ENCODE measurements at regions not wholly inside any gene's neighbourhood (a gene's known extent, or its start where the extent isn't known, plus 50 kb on each side); places are given as distances from the start of the nearest gene placed in this dataset.

GRCh38 chr7:155969192-155969929 lies 157.1 kb upstream of the SHH start:
- Histone ChIP-seq H3K27me3 (peaks cover 0 to 21% (median 0%) of the 10 kb centered on the region in 4 donors), H3K9me3 (no peaks in the 10 kb centered on the region), H3K4me1 (no peaks in the 10 kb centered on the region), H3K36me3 (no peaks in the 10 kb centered on the region), H3K27ac (no peak overlapping the region), H3K4me3 (no peak overlapping the region)
- DNase-seq: no peak
- TF ChIP-seq POLR2A (IDR thresholded peaks at IDR 0.05): no peak
- TF ChIP-seq, protein P1, sequence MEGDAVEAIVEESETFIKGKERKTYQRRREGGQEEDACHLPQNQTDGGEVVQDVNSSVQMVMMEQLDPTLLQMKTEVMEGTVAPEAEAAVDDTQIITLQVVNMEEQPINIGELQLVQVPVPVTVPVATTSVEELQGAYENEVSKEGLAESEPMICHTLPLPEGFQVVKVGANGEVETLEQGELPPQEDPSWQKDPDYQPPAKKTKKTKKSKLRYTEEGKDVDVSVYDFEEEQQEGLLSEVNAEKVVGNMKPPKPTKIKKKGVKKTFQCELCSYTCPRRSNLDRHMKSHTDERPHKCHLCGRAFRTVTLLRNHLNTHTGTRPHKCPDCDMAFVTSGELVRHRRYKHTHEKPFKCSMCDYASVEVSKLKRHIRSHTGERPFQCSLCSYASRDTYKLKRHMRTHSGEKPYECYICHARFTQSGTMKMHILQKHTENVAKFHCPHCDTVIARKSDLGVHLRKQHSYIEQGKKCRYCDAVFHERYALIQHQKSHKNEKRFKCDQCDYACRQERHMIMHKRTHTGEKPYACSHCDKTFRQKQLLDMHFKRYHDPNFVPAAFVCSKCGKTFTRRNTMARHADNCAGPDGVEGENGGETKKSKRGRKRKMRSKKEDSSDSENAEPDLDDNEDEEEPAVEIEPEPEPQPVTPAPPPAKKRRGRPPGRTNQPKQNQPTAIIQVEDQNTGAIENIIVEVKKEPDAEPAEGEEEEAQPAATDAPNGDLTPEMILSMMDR (IDR thresholded peaks at IDR 0.05): no peak
- 91 to 96% methylated on average over 18 to 19 of the region's 21 CpGs for WGBS, 2 donors
- intact Hi-C loops (cut with DNase I): no loop called here

- no peak for TF ChIP-seq POLR2A (IDR thresholded peaks at IDR 0.05)
- TF ChIP-seq, protein P1 (IDR thresholded peaks at IDR 0.05): no peak
- Histone ChIP-seq H3K27ac (no peak overlapping the region), H3K4me3 (no peak overlapping the region), H3K4me1 (peaks cover 0 to 12% (median 3%) of the 10 kb centered on the region in 3 donors), H3K36me3 (no peaks in the 10 kb centered on the region), H3K27me3 (peaks cover 0 to 29% (median 0%) of the 10 kb centered on the region in 4 donors), H3K9me3 (no peaks in the 10 kb centered on the region)
- DNase-seq: no peak
- 44 to 66% methylated on average over 2 to 5 of the region's 7 CpGs for WGBS, 2 donors
- intact Hi-C loops (cut with DNase I): no loop called here
These were observed 152.7 kb upstream of the SHH start for GRCh38 chr7:155965010-155965409.

DNA sequence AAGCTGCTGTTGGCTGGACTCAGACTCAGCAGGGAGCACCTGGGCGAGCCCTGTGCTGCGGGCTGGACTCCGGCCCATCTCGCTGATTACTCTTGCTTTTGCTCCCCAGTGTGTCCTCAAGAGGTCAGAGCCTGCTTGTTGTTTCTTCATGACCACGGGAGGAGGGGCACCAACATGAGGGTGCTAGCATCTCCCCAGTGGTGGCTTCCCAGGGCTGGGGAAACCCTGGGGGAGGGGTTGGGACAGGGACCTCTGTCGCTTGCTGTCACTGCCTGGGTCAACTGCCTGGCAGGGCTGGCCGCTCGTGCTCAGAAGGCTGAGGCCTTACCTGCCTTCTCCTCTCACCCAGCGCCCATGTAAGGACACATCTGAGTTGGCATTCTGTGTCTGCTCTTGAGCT lies 152.3 kb upstream of the SHH start:
- no peak overlapping the region for H3K27ac ChIP-seq
- H3K27me3 ChIP-seq: peaks cover 0 to 29% (median 0%) of the 10 kb centered on the region in 4 donors
- WGBS, 2 donors: 80 to 87% methylated on average over 2 to 6 of the region's 9 CpGs
- TF ChIP-seq POLR2A (IDR thresholded peaks at IDR 0.05): no peak
- TF ChIP-seq, protein P1 (IDR thresholded peaks at IDR 0.05): no peak
- no peak for DNase-seq
- no peak overlapping the region for H3K4me3 ChIP-seq
- H3K36me3 ChIP-seq: no peaks in the 10 kb centered on the region
- no peaks in the 10 kb centered on the region for H3K9me3 ChIP-seq
- peaks cover 0 to 12% (median 3%) of the 10 kb centered on the region in 3 donors for H3K4me1 ChIP-seq
- intact Hi-C loops (cut with DNase I): no loop called here

DNA sequence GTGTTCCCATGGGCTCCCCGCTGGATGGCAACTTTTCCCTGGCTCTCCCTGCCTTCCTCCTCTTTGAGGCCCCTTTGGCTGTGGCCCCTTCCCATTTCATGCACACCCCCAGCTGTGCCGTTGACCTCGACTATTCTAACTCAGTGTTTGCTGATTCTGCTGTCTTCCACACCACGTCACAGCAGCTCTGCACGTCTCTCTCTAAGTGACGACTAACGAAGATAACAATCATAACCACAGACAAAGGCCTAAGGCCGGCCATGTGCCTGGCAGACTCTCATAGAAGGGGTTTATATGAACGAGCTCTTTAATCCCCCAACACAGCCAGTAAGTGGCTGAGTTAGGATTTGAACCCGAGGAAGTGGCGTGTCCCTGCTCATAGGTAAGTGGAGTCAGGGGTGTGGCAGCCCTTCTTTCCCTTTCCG lies 151.5 kb upstream of the SHH start:
- DNase-seq: no peak
- Histone ChIP-seq H3K27me3 (peaks cover 0 to 29% (median 0%) of the 10 kb centered on the region in 4 donors), H3K4me3 (no peak overlapping the region), H3K36me3 (no peaks in the 10 kb centered on the region), H3K27ac (no peak overlapping the region), H3K4me1 (peaks cover 0 to 12% (median 3%) of the 10 kb centered on the region in 3 donors), H3K9me3 (no peaks in the 10 kb centered on the region)
- WGBS, 2 donors: 81 to 91% methylated on average over 4 to 11 of the region's 12 CpGs
- intact Hi-C loops (cut with DNase I): no loop called here
- TF ChIP-seq, protein P1 (IDR thresholded peaks at IDR 0.05): no peak
- TF ChIP-seq POLR2A (IDR thresholded peaks at IDR 0.05): no peak

GRCh38 chr7:155963356-155963755 lies 151.1 kb upstream of the SHH start:
- H3K4me3 ChIP-seq: no peak overlapping the region
- H3K36me3 ChIP-seq: no peaks in the 10 kb centered on the region
- DNase-seq: no peak
- peaks cover 0 to 29% (median 0%) of the 10 kb centered on the region in 4 donors for H3K27me3 ChIP-seq
- no peak for TF ChIP-seq POLR2A (IDR thresholded peaks at IDR 0.05)
- TF ChIP-seq, protein P1 (IDR thresholded peaks at IDR 0.05): no peak
- peaks cover 0 to 12% (median 3%) of the 10 kb centered on the region in 3 donors for H3K4me1 ChIP-seq
- no peak overlapping the region for H3K27ac ChIP-seq
- 91 to 93% methylated on average over 7 to 8 of the region's 8 CpGs for WGBS, 2 donors
- H3K9me3 ChIP-seq: no peaks in the 10 kb centered on the region
- intact Hi-C loops (cut with DNase I): no loop called here

Measured in esophagus squamous epithelium (tissue), 5 donors.